GM10248 (cell line): ENCODE measurements at regions not wholly inside any gene's neighbourhood (a gene's known extent, or its start where the extent isn't known, plus 50 kb on each side); places are given as distances from the start of the nearest gene placed in this dataset.

Source experiments
- CTCF ChIA-PET: fragments of 300-600 bp; sonication (Branson Sonifier 250); formaldehyde crosslinking; extraction: SDS; loops from one replicate; lab custom pipeline; 2021; ENCODE audit warnings: antibody characterized with exemption; lab: Yijun Ruan, JAX
- POLR2A ChIA-PET: fragments of 350-650 bp; sonication (Branson Sonifier 250); formaldehyde crosslinking; extraction: SDS; loops from one replicate; lab custom pipeline; 2020; ENCODE audit warnings: antibody characterized with exemption; lab: Yijun Ruan, JAX
- DNase-seq: peaks from one replicate; pipeline ENCODE4 v3.0.0; 2012; ENCODE audit errors: extremely low spot score
- CTCF ChIP-seq: IDR thresholded peaks from 2 replicates; pipeline ENCODE4 v1.5.1; 2012; ENCODE audit warnings: mild to moderate bottlenecking, low read depth; ENCODE audit errors: extremely low read depth, missing control alignments, control extremely low read depth

GRCh38 chr14:86961106-86961716, 1031.8 kb downstream of the GALC start:
- ChIA-PET POLR2A (no interaction called here), CTCF (interaction anchor here (1.0 kb wide), 1 partner anchor 11 kb away, joined by 4 read pairs; no protein-coding TSS in a partner anchor)
- TF ChIP-seq CTCF = no peak
- no peak for DNase-seq

GRCh38 chr14:86955771-86956354, 1037.1 kb downstream of the GALC start:
- ChIA-PET CTCF (interaction anchor here (1.5 kb wide), 1 partner anchor 11 kb away, joined by 4 read pairs; no protein-coding TSS in a partner anchor), POLR2A (no interaction called here)
- no peak for DNase-seq
- TF ChIP-seq CTCF = no peak

GRCh38 chr14:86954623-86955022, 1038.4 kb downstream of the GALC start:
- CTCF ChIA-PET = interaction anchor here (1.5 kb wide), 1 partner anchor 12 kb away, joined by 3 read pairs; no protein-coding TSS in a partner anchor
- no peak for TF ChIP-seq CTCF
- no peak for DNase-seq
- POLR2A ChIA-PET = no interaction called here

GRCh38 chr14:86946446-86946845, 1046.5 kb downstream of the GALC start:
- POLR2A ChIA-PET = no interaction called here
- no peak for DNase-seq
- no peak for TF ChIP-seq CTCF
- CTCF ChIA-PET = interaction anchor here (1.1 kb wide), 1 partner anchor 9 kb away, joined by 3 read pairs; no protein-coding TSS in a partner anchor

GRCh38 chr14:86944434-86944833, 1048.5 kb downstream of the GALC start:
- CTCF ChIA-PET = interaction anchor here (1.5 kb wide), 1 partner anchor 12 kb away, joined by 4 read pairs; no protein-coding TSS in a partner anchor
- POLR2A ChIA-PET = no interaction called here
- no peak for DNase-seq
- TF ChIP-seq CTCF = no peak

- ChIA-PET POLR2A (no interaction called here), CTCF (no interaction called here)
- DNase-seq = no peak
- no peak for TF ChIP-seq CTCF
Observed at GRCh38 chr14:86943391-86944365, 1049.3 kb downstream of the GALC start.
